ENCODE measurements at regions not wholly inside any gene's neighbourhood (a gene's known extent, or its start where the extent isn't known, plus 50 kb on each side); places are given as distances from the start of the nearest gene placed in this dataset.

- TF ChIP-seq, protein P1, sequence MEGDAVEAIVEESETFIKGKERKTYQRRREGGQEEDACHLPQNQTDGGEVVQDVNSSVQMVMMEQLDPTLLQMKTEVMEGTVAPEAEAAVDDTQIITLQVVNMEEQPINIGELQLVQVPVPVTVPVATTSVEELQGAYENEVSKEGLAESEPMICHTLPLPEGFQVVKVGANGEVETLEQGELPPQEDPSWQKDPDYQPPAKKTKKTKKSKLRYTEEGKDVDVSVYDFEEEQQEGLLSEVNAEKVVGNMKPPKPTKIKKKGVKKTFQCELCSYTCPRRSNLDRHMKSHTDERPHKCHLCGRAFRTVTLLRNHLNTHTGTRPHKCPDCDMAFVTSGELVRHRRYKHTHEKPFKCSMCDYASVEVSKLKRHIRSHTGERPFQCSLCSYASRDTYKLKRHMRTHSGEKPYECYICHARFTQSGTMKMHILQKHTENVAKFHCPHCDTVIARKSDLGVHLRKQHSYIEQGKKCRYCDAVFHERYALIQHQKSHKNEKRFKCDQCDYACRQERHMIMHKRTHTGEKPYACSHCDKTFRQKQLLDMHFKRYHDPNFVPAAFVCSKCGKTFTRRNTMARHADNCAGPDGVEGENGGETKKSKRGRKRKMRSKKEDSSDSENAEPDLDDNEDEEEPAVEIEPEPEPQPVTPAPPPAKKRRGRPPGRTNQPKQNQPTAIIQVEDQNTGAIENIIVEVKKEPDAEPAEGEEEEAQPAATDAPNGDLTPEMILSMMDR (IDR thresholded peaks at IDR 0.05; ENCODE audit: low read depth, low read length), result no peak
- no peak for TF ChIP-seq EZH2phosphoT487 (IDR thresholded peaks at IDR 0.05; ENCODE audit: low read depth)
These were observed 233.9 kb downstream of the GXYLT1 start for GRCh38 chr12:41910578-41911320.
